ENCODE measurements at regions not wholly inside any gene's neighbourhood (a gene's known extent, or its start where the extent isn't known, plus 50 kb on each side); places are given as distances from the start of the nearest gene placed in this dataset.

GRCh38 chr11:19561011-19561410, 151.6 kb upstream of the NAV2 start:
- TF ChIP-seq, protein P1, sequence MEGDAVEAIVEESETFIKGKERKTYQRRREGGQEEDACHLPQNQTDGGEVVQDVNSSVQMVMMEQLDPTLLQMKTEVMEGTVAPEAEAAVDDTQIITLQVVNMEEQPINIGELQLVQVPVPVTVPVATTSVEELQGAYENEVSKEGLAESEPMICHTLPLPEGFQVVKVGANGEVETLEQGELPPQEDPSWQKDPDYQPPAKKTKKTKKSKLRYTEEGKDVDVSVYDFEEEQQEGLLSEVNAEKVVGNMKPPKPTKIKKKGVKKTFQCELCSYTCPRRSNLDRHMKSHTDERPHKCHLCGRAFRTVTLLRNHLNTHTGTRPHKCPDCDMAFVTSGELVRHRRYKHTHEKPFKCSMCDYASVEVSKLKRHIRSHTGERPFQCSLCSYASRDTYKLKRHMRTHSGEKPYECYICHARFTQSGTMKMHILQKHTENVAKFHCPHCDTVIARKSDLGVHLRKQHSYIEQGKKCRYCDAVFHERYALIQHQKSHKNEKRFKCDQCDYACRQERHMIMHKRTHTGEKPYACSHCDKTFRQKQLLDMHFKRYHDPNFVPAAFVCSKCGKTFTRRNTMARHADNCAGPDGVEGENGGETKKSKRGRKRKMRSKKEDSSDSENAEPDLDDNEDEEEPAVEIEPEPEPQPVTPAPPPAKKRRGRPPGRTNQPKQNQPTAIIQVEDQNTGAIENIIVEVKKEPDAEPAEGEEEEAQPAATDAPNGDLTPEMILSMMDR (IDR thresholded peaks at IDR 0.05), result no peak
- TF ChIP-seq POLR2AphosphoS5 (IDR thresholded peaks at IDR 0.05; ENCODE audit: low read depth, low read length), result no peak
